ENCODE measurements at regions not wholly inside any gene's neighbourhood (a gene's known extent, or its start where the extent isn't known, plus 50 kb on each side); places are given as distances from the start of the nearest gene placed in this dataset.

- no peaks in the 10 kb centered on the region for H3K36me3 ChIP-seq (ENCODE audit: control insufficient read depth in 2 of 2, insufficient read depth in 2 of 2, low read length in 1 of 2)
- H3K27ac ChIP-seq (ENCODE audit: low read depth in 2 of 2, low read length in 1 of 2): no peak overlapping the region
- WGBS, 2 donors: 41 to 44% methylated on average over 2 of the region's 2 CpGs
- H3K9me3 ChIP-seq (ENCODE audit: control insufficient read depth in 2 of 2, insufficient read depth in 1 of 2, low read depth in 1 of 2, low read length in 1 of 2): peaks cover 0 to 5% of the 10 kb centered on the region in 2 donors
- peaks cover 0 to 4% of the 10 kb centered on the region in 2 donors for H3K4me1 ChIP-seq (ENCODE audit: control insufficient read depth in 2 of 2, insufficient read depth in 2 of 2, low read length in 1 of 2)
- H3K4me3 ChIP-seq (ENCODE audit: low read depth in 1 of 2, low read length in 2 of 2): no peak overlapping the region
- H3K27me3 ChIP-seq (ENCODE audit: control insufficient read depth in 1 of 2, insufficient read depth in 2 of 2, low read length in 2 of 2): no peaks in the 10 kb centered on the region
These were observed 73.0 kb upstream of the FRMD4B start for GRCh38 chr3:69458803-69459365.

GRCh38 chr3:69456631-69457030, 70.7 kb upstream of the FRMD4B start:
- 87 to 91% methylated on average over 4 of the region's 4 CpGs for WGBS, 2 donors
- Histone ChIP-seq H3K4me1 (ENCODE audit: control insufficient read depth in 2 of 2, insufficient read depth in 2 of 2, low read length in 1 of 2) (no peaks in the 10 kb centered on the region), H3K27me3 (ENCODE audit: control insufficient read depth in 1 of 2, insufficient read depth in 2 of 2, low read length in 2 of 2) (no peaks in the 10 kb centered on the region), H3K27ac (ENCODE audit: low read depth in 2 of 2, low read length in 1 of 2) (no peak overlapping the region), H3K9me3 (ENCODE audit: control insufficient read depth in 2 of 2, insufficient read depth in 1 of 2, low read depth in 1 of 2, low read length in 1 of 2) (peaks cover 0 to 5% of the 10 kb centered on the region in 2 donors), H3K36me3 (ENCODE audit: control insufficient read depth in 2 of 2, insufficient read depth in 2 of 2, low read length in 1 of 2) (no peaks in the 10 kb centered on the region), H3K4me3 (ENCODE audit: low read depth in 1 of 2, low read length in 2 of 2) (no peak overlapping the region)

- WGBS, 2 donors: 89 to 91% methylated on average over 18 to 22 of the region's 22 CpGs
- Histone ChIP-seq H3K27ac (ENCODE audit: low read depth in 2 of 2, low read length in 1 of 2) (no peak overlapping the region), H3K4me1 (ENCODE audit: control insufficient read depth in 2 of 2, insufficient read depth in 2 of 2, low read length in 1 of 2) (no peaks in the 10 kb centered on the region), H3K27me3 (ENCODE audit: control insufficient read depth in 1 of 2, insufficient read depth in 2 of 2, low read length in 2 of 2) (no peaks in the 10 kb centered on the region), H3K9me3 (ENCODE audit: control insufficient read depth in 2 of 2, insufficient read depth in 1 of 2, low read depth in 1 of 2, low read length in 1 of 2) (peaks cover 0 to 5% of the 10 kb centered on the region in 2 donors), H3K36me3 (ENCODE audit: control insufficient read depth in 2 of 2, insufficient read depth in 2 of 2, low read length in 1 of 2) (no peaks in the 10 kb centered on the region), H3K4me3 (ENCODE audit: low read depth in 1 of 2, low read length in 2 of 2) (no peak overlapping the region)
These were observed 68.4 kb upstream of the FRMD4B start for GRCh38 chr3:69454204-69454787.

- Histone ChIP-seq H3K27me3 (ENCODE audit: control insufficient read depth in 1 of 2, insufficient read depth in 2 of 2, low read length in 2 of 2) (no peaks in the 10 kb centered on the region), H3K27ac (ENCODE audit: low read depth in 2 of 2, low read length in 1 of 2) (no peak overlapping the region), H3K36me3 (ENCODE audit: control insufficient read depth in 2 of 2, insufficient read depth in 2 of 2, low read length in 1 of 2) (no peaks in the 10 kb centered on the region), H3K4me1 (ENCODE audit: control insufficient read depth in 2 of 2, insufficient read depth in 2 of 2, low read length in 1 of 2) (no peaks in the 10 kb centered on the region), H3K4me3 (ENCODE audit: low read depth in 1 of 2, low read length in 2 of 2) (no peak overlapping the region), H3K9me3 (ENCODE audit: control insufficient read depth in 2 of 2, insufficient read depth in 1 of 2, low read depth in 1 of 2, low read length in 1 of 2) (peaks cover 0 to 5% of the 10 kb centered on the region in 2 donors)
- whole genome bisulfite sequencing, 2 donors: 63 to 94% methylated on average over 2 of the region's 2 CpGs
These were observed 66.4 kb upstream of the FRMD4B start for GRCh38 chr3:69452295-69452694.

GRCh38 chr3:69451594-69451993, 65.7 kb upstream of the FRMD4B start:
- H3K4me1 ChIP-seq (ENCODE audit: control insufficient read depth in 2 of 2, insufficient read depth in 2 of 2, low read length in 1 of 2): no peaks in the 10 kb centered on the region
- H3K4me3 ChIP-seq (ENCODE audit: low read depth in 1 of 2, low read length in 2 of 2): no peak overlapping the region
- no peaks in the 10 kb centered on the region for H3K27me3 ChIP-seq (ENCODE audit: control insufficient read depth in 1 of 2, insufficient read depth in 2 of 2, low read length in 2 of 2)
- no peaks in the 10 kb centered on the region for H3K36me3 ChIP-seq (ENCODE audit: control insufficient read depth in 2 of 2, insufficient read depth in 2 of 2, low read length in 1 of 2)
- H3K9me3 ChIP-seq (ENCODE audit: control insufficient read depth in 2 of 2, insufficient read depth in 1 of 2, low read depth in 1 of 2, low read length in 1 of 2): peaks cover 0 to 5% of the 10 kb centered on the region in 2 donors
- no peak overlapping the region for H3K27ac ChIP-seq (ENCODE audit: low read depth in 2 of 2, low read length in 1 of 2)

GRCh38 chr3:69448877-69449276, 63.0 kb upstream of the FRMD4B start:
- no peaks in the 10 kb centered on the region for H3K4me1 ChIP-seq (ENCODE audit: control insufficient read depth in 2 of 2, insufficient read depth in 2 of 2, low read length in 1 of 2)
- WGBS, 2 donors: 78 to 88% methylated on average over 3 of the region's 3 CpGs
- no peaks in the 10 kb centered on the region for H3K36me3 ChIP-seq (ENCODE audit: control insufficient read depth in 2 of 2, insufficient read depth in 2 of 2, low read length in 1 of 2)
- no peaks in the 10 kb centered on the region for H3K27me3 ChIP-seq (ENCODE audit: control insufficient read depth in 1 of 2, insufficient read depth in 2 of 2, low read length in 2 of 2)
- no peak overlapping the region for H3K4me3 ChIP-seq (ENCODE audit: low read depth in 1 of 2, low read length in 2 of 2)
- no peak overlapping the region for H3K27ac ChIP-seq (ENCODE audit: low read depth in 2 of 2, low read length in 1 of 2)
- H3K9me3 ChIP-seq (ENCODE audit: control insufficient read depth in 2 of 2, insufficient read depth in 1 of 2, low read depth in 1 of 2, low read length in 1 of 2): no peaks in the 10 kb centered on the region

GRCh38 chr3:69446402-69447072, 60.6 kb upstream of the FRMD4B start:
- H3K36me3 ChIP-seq (ENCODE audit: control insufficient read depth in 2 of 2, insufficient read depth in 2 of 2, low read length in 1 of 2): no peaks in the 10 kb centered on the region
- H3K4me3 ChIP-seq (ENCODE audit: low read depth in 1 of 2, low read length in 2 of 2): no peak overlapping the region
- no peaks in the 10 kb centered on the region for H3K9me3 ChIP-seq (ENCODE audit: control insufficient read depth in 2 of 2, insufficient read depth in 1 of 2, low read depth in 1 of 2, low read length in 1 of 2)
- no peaks in the 10 kb centered on the region for H3K27me3 ChIP-seq (ENCODE audit: control insufficient read depth in 1 of 2, insufficient read depth in 2 of 2, low read length in 2 of 2)
- no peak overlapping the region for H3K27ac ChIP-seq (ENCODE audit: low read depth in 2 of 2, low read length in 1 of 2)
- WGBS, 2 donors: 97 to 98% methylated on average over 6 of the region's 6 CpGs
- no peaks in the 10 kb centered on the region for H3K4me1 ChIP-seq (ENCODE audit: control insufficient read depth in 2 of 2, insufficient read depth in 2 of 2, low read length in 1 of 2)

- Histone ChIP-seq H3K36me3 (ENCODE audit: control insufficient read depth in 2 of 2, insufficient read depth in 2 of 2, low read length in 1 of 2) (no peaks in the 10 kb centered on the region), H3K27ac (ENCODE audit: low read depth in 2 of 2, low read length in 1 of 2) (no peak overlapping the region), H3K4me3 (ENCODE audit: low read depth in 1 of 2, low read length in 2 of 2) (no peak overlapping the region), H3K27me3 (ENCODE audit: control insufficient read depth in 1 of 2, insufficient read depth in 2 of 2, low read length in 2 of 2) (no peaks in the 10 kb centered on the region), H3K9me3 (ENCODE audit: control insufficient read depth in 2 of 2, insufficient read depth in 1 of 2, low read depth in 1 of 2, low read length in 1 of 2) (no peaks in the 10 kb centered on the region), H3K4me1 (ENCODE audit: control insufficient read depth in 2 of 2, insufficient read depth in 2 of 2, low read length in 1 of 2) (no peaks in the 10 kb centered on the region)
- WGBS, 2 donors: 70 to 77% methylated on average over 3 of the region's 3 CpGs
These were observed 59.6 kb upstream of the FRMD4B start for GRCh38 chr3:69445498-69445897.

- Histone ChIP-seq H3K27ac (ENCODE audit: low read depth in 2 of 2, low read length in 1 of 2) (no peak overlapping the region), H3K9me3 (ENCODE audit: control insufficient read depth in 2 of 2, insufficient read depth in 1 of 2, low read depth in 1 of 2, low read length in 1 of 2) (no peaks in the 10 kb centered on the region), H3K27me3 (ENCODE audit: control insufficient read depth in 1 of 2, insufficient read depth in 2 of 2, low read length in 2 of 2) (no peaks in the 10 kb centered on the region), H3K36me3 (ENCODE audit: control insufficient read depth in 2 of 2, insufficient read depth in 2 of 2, low read length in 1 of 2) (no peaks in the 10 kb centered on the region), H3K4me1 (ENCODE audit: control insufficient read depth in 2 of 2, insufficient read depth in 2 of 2, low read length in 1 of 2) (no peaks in the 10 kb centered on the region), H3K4me3 (ENCODE audit: low read depth in 1 of 2, low read length in 2 of 2) (no peak overlapping the region)
- 55 to 76% methylated on average over 11 of the region's 11 CpGs for WGBS, 2 donors
These were observed 59.1 kb upstream of the FRMD4B start for GRCh38 chr3:69445024-69445423.

- H3K36me3 ChIP-seq (ENCODE audit: control insufficient read depth in 2 of 2, insufficient read depth in 2 of 2, low read length in 1 of 2): no peaks in the 10 kb centered on the region
- no peak overlapping the region for H3K27ac ChIP-seq (ENCODE audit: low read depth in 2 of 2, low read length in 1 of 2)
- H3K27me3 ChIP-seq (ENCODE audit: control insufficient read depth in 1 of 2, insufficient read depth in 2 of 2, low read length in 2 of 2): no peaks in the 10 kb centered on the region
- no peaks in the 10 kb centered on the region for H3K4me1 ChIP-seq (ENCODE audit: control insufficient read depth in 2 of 2, insufficient read depth in 2 of 2, low read length in 1 of 2)
- no peaks in the 10 kb centered on the region for H3K9me3 ChIP-seq (ENCODE audit: control insufficient read depth in 2 of 2, insufficient read depth in 1 of 2, low read depth in 1 of 2, low read length in 1 of 2)
- no peak overlapping the region for H3K4me3 ChIP-seq (ENCODE audit: low read depth in 1 of 2, low read length in 2 of 2)
These were observed 57.6 kb upstream of the FRMD4B start for GRCh38 chr3:69443457-69443920.
